K562 (cell line): ENCODE measurements at regions not wholly inside any gene's neighbourhood (a gene's known extent, or its start where the extent isn't known, plus 50 kb on each side); places are given as distances from the start of the nearest gene placed in this dataset.

Experiments
- ATAC-seq: fragments of 200-7000 bp; cut with Tn5 transposase; 3 replicates; pipeline ENCODE4 v1.9.1; 2020; ENCODE audit warnings: moderate library complexity
- BruUV-seq: library from RNA; stranded (reverse); fragments of 400-500 nt; replicated peaks from 2 replicates; lab custom pipeline; 2021; lab: Mats Ljungman, UMichigan
- CTCF ChIA-PET: fragments of 300-600 bp; formaldehyde crosslinking; extraction: SDS; loops from one replicate; lab custom pipeline; 2021; ENCODE audit warnings: low intra/inter-chr PET ratio; lab: Yijun Ruan, JAX
- POLR2A ChIA-PET: fragments of 300-600, 350-650 bp; sonication (Branson Sonifier 250); formaldehyde crosslinking; extraction: SDS; loops from one replicate; lab custom pipeline; 2021; ENCODE audit warnings: antibody characterized with exemption, inconsistent platforms; lab: Yijun Ruan, JAX
- DNase-seq, 4 experiments: peaks; one replicate each; pipeline versions ENCODE4 v3.0.0 to v3.0.0-alpha.2; 2011 to 2018; ENCODE audit warnings: low spot score in 3 of 4, mixed read lengths in 3 of 4; ENCODE audit errors: extremely low read depth in 1 of 4
- FAIRE-seq: peaks from 2 replicates; lab custom pipeline; 2011; peaks lifted over from hg19 to GRCh38; lab: Jason Lieb, UNC
- H2AFZ ChIP-seq: 2 replicates; pipeline ENCODE4 v1.6.0; 2011; ENCODE audit warnings: low read depth, low read length, control low read depth, inconsistent platforms
- H3K27ac ChIP-seq: fragments of 200-600 bp; 3 replicates; pipeline ENCODE4 v1.8.0; 2011; ENCODE audit warnings: low read depth, mild to moderate bottlenecking, control low read depth, inconsistent platforms, low read length, moderate library complexity, mixed read lengths; ENCODE audit errors: extremely low read depth
- H3K27me3 ChIP-seq, 2 experiments: fragments of 300-600 bp in 1 of 2; 2 replicates in 1 of 2; 3 replicates in 1 of 2; pipeline versions ENCODE4 v1.6.0 to v1.8.0; 2011; ENCODE audit warnings: inconsistent platforms in 2 of 2, low read length in 2 of 2, mild to moderate bottlenecking in 1 of 2, mixed read lengths in 1 of 2, moderate library complexity in 1 of 2; ENCODE audit not compliant: control insufficient read depth in 2 of 2, insufficient read depth in 2 of 2
- H3K36me3 ChIP-seq: fragments of 300-600 bp; 3 replicates; pipeline ENCODE4 v1.8.0; 2011; ENCODE audit warnings: mild to moderate bottlenecking, low read length, inconsistent platforms; ENCODE audit not compliant: control insufficient read depth, insufficient read depth
- H3K4me1 ChIP-seq, 2 experiments: fragments of 200-600 bp in 1 of 2; replicated peaks in 1 of 2; 2 replicates in 1 of 2; 3 replicates in 1 of 2; pipeline versions ENCODE4 v1.5.1 to v1.8.0; 2011; ENCODE audit warnings: inconsistent platforms in 2 of 2, low read length in 2 of 2, mild to moderate bottlenecking in 1 of 2, mixed read lengths in 1 of 2, moderate library complexity in 1 of 2; ENCODE audit not compliant: control insufficient read depth in 2 of 2, insufficient read depth in 2 of 2
- H3K4me2 ChIP-seq: 2 replicates; pipeline ENCODE4 v1.6.1; 2011; ENCODE audit warnings: low read length, control low read depth, inconsistent platforms, mixed read lengths; ENCODE audit not compliant: insufficient read depth
- H3K4me3 ChIP-seq: fragments of 200-600 bp; sonication (generic), shearing (Covaris generic); 2 replicates; pipeline ENCODE4 v1.5.1; 2016; ENCODE audit warnings: control low read depth, inconsistent platforms
- H3K79me2 ChIP-seq: fragments of 200-600 bp; 3 replicates; pipeline ENCODE4 v1.8.0; 2011; ENCODE audit warnings: low read length, inconsistent platforms; ENCODE audit not compliant: control insufficient read depth, insufficient read depth
- H3K9ac ChIP-seq, 2 experiments: 2 replicates each; pipeline versions ENCODE4 v1.6.0 to v1.6.1; 2011; ENCODE audit warnings: low read depth in 2 of 2, low read length in 2 of 2, control low read depth in 1 of 2, inconsistent platforms in 1 of 2, mild to moderate bottlenecking in 1 of 2, mixed read lengths in 1 of 2; ENCODE audit not compliant: insufficient read depth in 1 of 2
- H3K9me1 ChIP-seq: one replicate; pipeline ENCODE4 v1.6.0; 2011; ENCODE audit warnings: inconsistent platforms, mild to moderate bottlenecking, low read length, moderate library complexity; ENCODE audit not compliant: control insufficient read depth, insufficient read depth
- H3K9me3 ChIP-seq: replicated peaks from 2 replicates; pipeline ENCODE4 v1.5.1; 2011; ENCODE audit warnings: low read depth, low read length, inconsistent platforms; ENCODE audit not compliant: control insufficient read depth, insufficient read depth
- H4K20me1 ChIP-seq: replicated peaks from 2 replicates; pipeline ENCODE4 v1.6.1; 2011; ENCODE audit warnings: low read length, inconsistent platforms, mixed read lengths; ENCODE audit not compliant: control insufficient read depth, insufficient read depth
- DMBX1 ChIP-seq: fragments of 250-450 bp; sonication (Bioruptor Pico); IDR thresholded peaks from 2 replicates; pipeline ENCODE4 v1.8.0; 2022; ENCODE audit warnings: inconsistent platforms, mild to moderate bottlenecking, moderate library complexity, borderline replicate concordance
- MCM3 ChIP-seq: fragments of 450-650 bp; IDR thresholded peaks from 2 replicates; pipeline ENCODE4 v1.6.1; 2016
- SMC3 ChIP-seq: conservative IDR thresholded peaks from 2 replicates; pipeline ENCODE4 v1.6.1; 2011; ENCODE audit warnings: low read depth, low read length, improper control_type of control experiment; ENCODE audit not compliant: insufficient read depth
- WGBS: fragments of 100-300 bp; shearing (Covaris generic); methylation state at CpG from one replicate; pipeline ENCODE4 v1.1.6; 2016; ENCODE audit warnings: low coverage, mixed read lengths; ENCODE audit not compliant: insufficient coverage; ENCODE audit errors: missing lambda C conversion rate; 5-methylcytosine and 5-hydroxymethylcytosine counted together
- in situ Hi-C: fragments of 300-500 bp; cut with MboI; formaldehyde crosslinking; loops from 4 replicates; pipeline ENCODE4 v1.15.0; 2018; ENCODE audit warnings: inconsistent platforms, mixed read lengths
- intact Hi-C: fragments of 100-400 bp; cut with micrococcal nuclease; formaldehyde crosslinking; loops from 2 replicates; pipeline ENCODE4 v1.14.2; 2022
- TF ChIP-seq, protein P1 (sequence below): sonication (generic); formaldehyde crosslinking; IDR thresholded peaks from 2 replicates; pipeline ENCODE4 v1.8.0; 2022; ENCODE audit warnings: mild to moderate bottlenecking, missing genetic modification reagents
- TF ChIP-seq, protein P2 (sequence below): fragments of 250-450 bp; sonication (Bioruptor Pico); IDR thresholded peaks from 2 replicates; pipeline ENCODE4 v1.8.0; 2021; ENCODE audit warnings: moderate library complexity, mild to moderate bottlenecking, inconsistent platforms

DNA sequence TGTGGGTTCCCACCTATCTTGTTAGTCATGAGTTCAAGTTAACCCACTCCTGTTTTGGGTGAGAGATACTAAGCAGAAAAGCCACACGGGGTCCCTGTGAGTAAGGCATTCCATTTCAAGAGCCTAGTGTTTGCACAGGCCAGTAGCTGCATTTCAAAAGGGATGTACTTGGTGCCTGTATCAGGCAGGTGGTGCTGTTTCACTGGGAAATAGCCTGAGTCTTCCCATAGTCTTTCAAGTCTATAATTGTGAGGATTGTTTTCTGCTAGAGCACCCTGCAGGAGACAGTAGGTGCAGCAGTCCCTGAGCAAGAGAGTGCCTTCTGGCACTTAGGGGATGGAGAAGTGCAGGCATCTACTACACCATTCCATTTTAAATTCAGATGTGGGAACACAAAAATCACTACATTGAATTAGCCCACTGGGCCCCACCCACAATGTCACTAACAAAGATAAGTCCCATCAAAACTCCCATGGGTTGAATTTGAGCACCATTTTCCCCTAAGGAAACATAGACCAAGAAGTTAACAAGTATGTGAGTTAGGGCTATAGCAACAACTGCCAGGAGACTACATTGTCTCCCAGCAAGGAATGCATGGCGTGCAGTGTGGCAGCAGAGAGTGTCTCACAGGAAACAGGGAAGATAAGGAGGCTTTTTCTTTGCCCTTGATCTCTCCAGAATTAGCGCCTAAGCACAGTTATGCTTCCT lies 263.2 kb downstream of the COX7C start (continued):
- TF ChIP-seq DMBX1 (CRISPR knock-in tag) (no peak), SMC3 (peak; percentile 50; the same call in 1 of the 2 replicates)
- TF ChIP-seq, protein P1, sequence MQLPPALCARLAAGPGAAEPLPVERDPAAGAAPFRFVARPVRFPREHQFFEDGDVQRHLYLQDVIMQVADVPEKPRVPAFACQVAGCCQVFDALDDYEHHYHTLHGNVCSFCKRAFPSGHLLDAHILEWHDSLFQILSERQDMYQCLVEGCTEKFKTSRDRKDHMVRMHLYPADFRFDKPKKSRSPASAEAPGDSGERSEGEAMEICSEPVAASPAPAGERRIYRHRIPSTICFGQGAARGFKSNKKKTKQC (CRISPR knock-in tag), result no peak
- TF ChIP-seq, protein P2, sequence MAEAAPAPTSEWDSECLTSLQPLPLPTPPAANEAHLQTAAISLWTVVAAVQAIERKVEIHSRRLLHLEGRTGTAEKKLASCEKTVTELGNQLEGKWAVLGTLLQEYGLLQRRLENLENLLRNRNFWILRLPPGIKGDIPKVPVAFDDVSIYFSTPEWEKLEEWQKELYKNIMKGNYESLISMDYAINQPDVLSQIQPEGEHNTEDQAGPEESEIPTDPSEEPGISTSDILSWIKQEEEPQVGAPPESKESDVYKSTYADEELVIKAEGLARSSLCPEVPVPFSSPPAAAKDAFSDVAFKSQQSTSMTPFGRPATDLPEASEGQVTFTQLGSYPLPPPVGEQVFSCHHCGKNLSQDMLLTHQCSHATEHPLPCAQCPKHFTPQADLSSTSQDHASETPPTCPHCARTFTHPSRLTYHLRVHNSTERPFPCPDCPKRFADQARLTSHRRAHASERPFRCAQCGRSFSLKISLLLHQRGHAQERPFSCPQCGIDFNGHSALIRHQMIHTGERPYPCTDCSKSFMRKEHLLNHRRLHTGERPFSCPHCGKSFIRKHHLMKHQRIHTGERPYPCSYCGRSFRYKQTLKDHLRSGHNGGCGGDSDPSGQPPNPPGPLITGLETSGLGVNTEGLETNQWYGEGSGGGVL (CRISPR knock-in tag), result no peak

DNA sequence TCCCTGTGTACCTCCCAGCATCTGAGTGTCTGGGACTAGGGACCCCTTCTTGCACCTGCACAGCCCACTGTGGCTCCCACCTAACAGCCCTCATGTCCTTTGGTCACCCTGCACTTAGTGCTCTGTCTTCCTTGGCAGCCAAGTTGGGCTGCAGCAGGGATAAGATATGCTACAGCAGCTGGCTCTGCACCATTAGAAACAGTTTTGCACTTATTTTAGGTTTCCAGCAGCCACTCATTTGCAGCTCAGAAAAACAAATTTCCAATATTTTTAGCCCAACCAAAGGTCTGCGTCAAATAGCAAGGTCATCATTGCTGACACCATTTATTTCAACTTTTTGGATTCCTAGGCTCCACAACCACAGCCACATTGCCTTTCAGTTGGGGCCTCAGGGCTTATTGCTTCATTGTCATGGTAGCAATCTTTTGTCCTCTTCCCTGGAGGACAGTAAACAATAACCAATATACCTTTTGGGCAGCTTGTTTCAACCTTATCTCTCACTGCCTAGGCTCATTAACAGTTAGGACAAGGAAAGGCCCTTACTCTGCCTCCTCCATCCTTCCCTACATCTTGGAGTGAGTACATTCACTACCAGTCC lies 263.9 kb downstream of the COX7C start:
- CTCF ChIA-PET, result interaction anchor here (0.7 to 2.0 kb wide), 3 partner anchors 87 to 132 kb away, joined by 3 to 5 read pairs (median 3); no protein-coding TSS in a partner anchor
- intact Hi-C loops, result loop anchor here (5.0 kb wide), 1 partner anchor 131 kb away; no protein-coding TSS in a partner anchor

More for the DNA sequence above, 263.9 kb downstream of the COX7C start:
- Histone ChIP-seq H4K20me1 (no peaks in the 10 kb centered on the region; the same call in 1 of the 2 replicates), H3K9me3 (no peaks in the 10 kb centered on the region), H3K79me2 (no peaks in the 10 kb centered on the region)
- BruUV-seq, result no TSS peak
- POLR2A ChIA-PET, result no interaction called here
- ATAC-seq, result no peak
- in situ Hi-C loops, result no loop called here
- no peak for DNase-seq
- no peak for TF ChIP-seq MCM3
- TF ChIP-seq, all 486 proteins: peak for 0
- H3K27me3 ChIP-seq, result no peaks in the 10 kb centered on the region
- no peaks in the 10 kb centered on the region for H3K9me1 ChIP-seq
- no peak for FAIRE-seq
- H3K4me1 ChIP-seq, result no peaks in the 10 kb centered on the region
- H3K4me3 ChIP-seq, result no peak overlapping the region
- WGBS, result 0% methylated on average over 1 of the region's 1 CpG
- H2AFZ ChIP-seq, result no peak overlapping the region
- no peaks in the 10 kb centered on the region for H3K36me3 ChIP-seq
- no peak overlapping the region for H3K27ac ChIP-seq
- no peak overlapping the region for H3K9ac ChIP-seq
- no peak overlapping the region for H3K4me2 ChIP-seq
